Fibroblast of skin of scalp (primary cell): ENCODE measurements at regions not wholly inside any gene's neighbourhood (a gene's known extent, or its start where the extent isn't known, plus 50 kb on each side); places are given as distances from the start of the nearest gene placed in this dataset.

Experiments used
- DNase-seq: peaks from one replicate; pipeline ENCODE4 v3.0.0-alpha.2; 2013

DNA sequence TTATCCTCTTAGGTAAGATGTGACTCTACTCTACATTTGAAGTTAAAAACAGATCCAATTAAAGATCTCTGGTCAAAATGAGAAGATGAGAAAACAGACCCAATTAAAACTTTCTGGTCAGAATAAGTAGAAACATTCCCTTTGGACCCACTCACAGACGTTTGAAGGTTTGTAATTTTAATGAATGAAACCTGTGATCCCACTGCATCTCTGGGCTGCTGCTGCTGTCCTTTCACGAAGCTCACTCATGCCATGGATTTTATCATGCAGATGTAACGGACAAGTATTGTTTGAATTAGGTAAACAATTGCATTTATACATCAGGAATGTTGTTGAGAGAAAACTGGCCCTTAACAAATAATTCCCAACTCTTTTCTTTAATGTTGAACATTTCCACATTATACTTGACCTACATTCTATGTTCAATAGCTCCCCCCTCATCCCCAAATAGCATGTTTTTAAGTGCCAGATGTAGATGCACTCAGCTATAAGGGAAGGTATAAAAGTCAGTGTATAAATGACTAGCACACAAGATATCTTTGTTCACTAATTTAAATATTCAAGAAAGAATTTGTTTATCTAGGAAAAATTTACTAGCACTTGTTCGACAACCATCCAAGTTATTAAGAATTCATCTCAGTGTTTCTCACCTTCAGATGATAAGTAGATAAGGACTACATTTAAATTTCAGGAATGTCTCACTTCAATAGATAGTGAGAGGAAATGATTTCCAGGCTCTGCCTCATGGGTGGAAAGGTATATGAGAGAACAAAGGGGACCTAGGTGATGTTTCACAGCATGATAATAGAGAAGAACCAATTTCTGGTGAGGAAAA is 202.3 kb upstream of the LMNTD1 start:
- DNase-seq = no peak

- DNase-seq = no peak
These were observed 202.6 kb upstream of the RASSF8 start for GRCh38 chr12:25755971-25756260.

GRCh38 chr12:25757037-25757665 is 201.3 kb upstream of the RASSF8 start:
- DNase-seq = no peak

DNA sequence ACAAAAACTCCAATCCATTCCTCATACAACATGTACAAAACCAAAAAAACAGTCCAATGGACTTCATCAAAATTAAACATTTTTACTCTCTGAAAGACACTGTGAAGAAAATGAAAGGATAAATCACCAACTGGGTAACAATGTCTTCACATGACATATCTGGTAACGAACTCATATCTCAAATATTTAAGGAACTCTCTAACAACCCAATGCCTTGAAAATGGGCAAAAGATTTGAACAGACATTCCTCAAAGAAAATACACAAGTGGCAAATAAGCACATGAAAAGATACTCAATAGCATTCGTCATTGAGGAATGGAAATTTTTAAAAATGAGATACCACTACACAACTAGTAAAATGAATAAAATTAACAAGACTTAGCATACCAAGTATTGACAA is 198.7 kb upstream of the RASSF8 start:
- DNase-seq = peak; percentile 70

DNA sequence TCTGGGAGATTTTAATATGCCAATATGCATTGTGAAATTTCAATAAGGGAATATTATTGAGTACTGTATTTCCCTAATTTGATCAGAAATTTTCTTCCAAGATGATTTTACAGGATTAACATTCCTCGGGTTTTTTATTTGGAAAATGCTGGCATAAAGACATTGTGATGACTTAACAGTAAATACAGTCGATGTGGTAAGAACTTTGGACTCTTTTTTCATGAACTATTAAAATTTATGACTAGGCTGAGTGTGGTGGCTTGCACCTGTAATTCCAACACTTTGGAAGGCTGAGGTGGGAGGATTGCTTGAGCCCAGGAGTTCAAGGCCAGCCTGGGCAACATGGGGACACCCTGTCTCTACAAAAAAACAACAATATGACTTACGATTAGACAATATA is 197.1 kb upstream of the RASSF8 start:
- DNase-seq = no peak

DNA sequence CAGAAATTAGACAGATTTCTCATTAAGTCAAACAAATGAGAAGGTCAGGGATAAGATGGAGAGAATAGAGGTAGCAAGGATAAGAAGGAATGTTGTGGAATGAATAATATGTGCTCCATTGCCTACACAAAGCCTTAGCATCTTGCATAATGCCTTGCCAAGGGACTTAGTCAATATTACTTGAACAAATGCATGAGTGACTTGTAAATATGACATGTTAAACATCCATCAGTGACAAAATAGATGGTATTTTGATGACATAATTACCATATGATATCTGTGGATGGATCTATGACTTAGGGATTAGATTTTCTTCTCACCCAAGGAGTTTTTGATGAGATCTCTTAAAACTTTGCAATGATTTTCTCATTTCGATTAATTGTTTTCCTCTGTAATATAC is 194.1 kb upstream of the RASSF8 start:
- peak; percentile 31 for DNase-seq

- DNase-seq = peak; percentile 23
These were observed 193.6 kb upstream of the RASSF8 start for GRCh38 chr12:25764892-25765291.

- DNase-seq = peak; percentile 73
These were observed 190.9 kb upstream of the RASSF8 start for GRCh38 chr12:25767606-25768005.

DNA sequence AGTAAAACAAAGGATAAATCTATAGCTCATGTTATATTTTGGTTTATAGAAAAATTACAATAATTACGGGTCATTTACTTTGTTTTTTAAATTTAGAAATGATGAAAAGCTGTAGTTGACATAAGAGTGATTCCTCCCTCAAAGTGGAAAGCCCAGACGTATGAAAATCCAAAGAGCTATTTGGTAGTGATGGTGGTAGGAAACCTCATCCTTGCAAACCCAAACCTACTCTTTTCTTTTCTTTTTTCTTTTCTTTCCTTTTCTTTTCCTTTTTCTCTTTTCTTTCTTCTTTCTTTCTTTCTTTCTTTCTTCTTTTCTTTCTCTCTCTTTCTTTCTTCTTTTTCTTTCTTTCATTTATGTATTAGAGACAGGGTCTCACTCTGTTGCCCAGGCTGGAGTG is 190.3 kb upstream of the RASSF8 start:
- no peak for DNase-seq

- peak; percentile 74 for DNase-seq
These were observed 189.2 kb upstream of the RASSF8 start for GRCh38 chr12:25769082-25769945.

- DNase-seq = no peak
These were observed 187.4 kb upstream of the RASSF8 start for GRCh38 chr12:25771041-25771440.

DNA sequence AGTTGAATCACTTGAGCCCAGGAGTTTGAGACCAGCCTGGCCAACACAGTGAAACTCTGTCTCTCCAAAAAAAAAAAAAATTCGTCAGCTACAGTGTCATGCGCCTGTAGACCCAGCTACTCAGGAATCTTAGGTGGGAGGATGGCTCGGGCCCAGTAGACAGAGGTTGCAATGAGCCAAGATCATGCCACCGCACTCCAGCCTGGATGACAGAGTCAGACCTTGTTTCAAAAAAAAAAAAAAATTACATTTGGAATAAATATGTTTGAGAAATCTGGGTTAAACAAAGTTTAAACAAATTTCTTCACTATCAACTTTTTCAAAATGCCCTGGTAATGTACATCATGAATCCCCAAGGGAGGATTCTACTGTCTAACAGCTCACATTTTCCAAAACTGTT is 187.0 kb upstream of the RASSF8 start:
- no peak for DNase-seq

DNA sequence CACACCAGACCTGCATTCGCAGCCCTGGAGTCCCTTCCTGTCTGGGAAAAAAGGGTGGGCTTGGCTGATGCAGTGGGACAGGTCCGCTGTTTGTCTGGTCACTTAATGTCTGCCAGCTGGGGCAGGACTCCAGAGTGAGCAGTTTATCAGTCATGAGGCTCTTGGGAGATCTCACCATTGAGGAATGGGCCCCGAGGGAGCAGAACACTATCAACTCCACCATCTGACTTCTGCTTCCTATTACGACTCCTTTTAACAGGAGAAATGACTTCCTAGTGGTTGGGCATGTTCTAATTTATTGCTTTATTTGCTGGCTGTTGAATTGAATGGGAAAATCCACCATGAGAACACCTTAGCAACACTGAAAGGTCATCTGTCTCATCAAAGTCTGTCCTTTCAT is 182.5 kb upstream of the RASSF8 start:
- peak; percentile 59 for DNase-seq

DNA sequence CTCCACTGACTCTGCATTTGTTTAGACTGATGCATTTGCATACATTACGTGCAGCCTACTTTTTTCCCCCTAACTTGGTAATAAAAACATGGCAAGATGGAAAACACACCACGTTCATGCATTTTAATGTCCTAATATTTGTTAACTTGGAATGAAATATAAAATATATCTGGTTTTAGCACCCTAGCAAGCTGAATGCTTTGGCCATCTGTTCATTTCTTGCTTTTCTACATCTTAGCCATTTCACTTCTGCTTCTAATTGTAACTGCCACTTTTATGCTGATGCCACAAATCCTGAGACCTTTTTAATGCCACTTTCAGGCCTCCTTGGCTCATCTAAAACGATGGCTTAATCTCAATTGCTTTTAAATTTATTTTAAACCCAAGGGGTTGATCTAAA is 177.7 kb upstream of the RASSF8 start:
- DNase-seq = no peak

DNA sequence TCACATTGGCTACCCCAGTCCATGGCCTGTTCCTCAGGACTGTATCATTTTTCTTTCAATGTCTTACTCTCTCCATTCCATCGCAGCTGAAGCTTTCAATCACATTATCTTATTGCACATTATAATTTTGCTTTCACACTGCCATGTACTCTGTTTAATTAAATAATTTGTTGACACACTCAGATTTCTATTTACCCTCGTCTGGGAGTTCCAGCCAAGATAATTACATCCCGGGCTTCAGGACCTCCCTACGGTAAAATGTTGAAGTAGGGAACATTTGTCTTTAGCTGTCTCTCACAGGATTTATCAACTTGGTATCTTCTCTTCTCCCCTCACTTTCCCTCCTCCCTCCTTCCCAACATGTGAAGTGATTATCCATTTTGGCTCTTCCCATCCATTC is 177.2 kb upstream of the RASSF8 start:
- DNase-seq = no peak

DNA sequence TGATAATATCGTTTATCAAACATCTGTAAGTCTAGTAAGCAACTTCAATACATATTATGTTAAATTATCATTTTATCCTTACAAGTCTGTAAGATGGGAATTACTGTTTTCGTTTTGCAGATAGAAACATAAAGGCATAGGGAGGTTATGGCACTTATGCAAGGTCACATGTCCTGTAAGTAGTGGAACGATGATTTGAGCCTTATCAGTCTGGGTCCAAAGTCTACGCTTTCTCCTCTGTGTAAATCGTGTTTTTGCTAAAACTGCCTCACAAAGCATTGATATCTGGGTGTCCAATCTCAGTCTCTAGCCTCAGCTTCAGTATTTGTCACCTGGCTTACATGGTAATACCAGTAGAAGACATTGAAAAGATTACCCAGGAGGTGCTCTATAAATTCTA is 174.9 kb upstream of the RASSF8 start:
- DNase-seq = no peak

GRCh38 chr12:25784669-25785068 is 173.8 kb upstream of the RASSF8 start:
- DNase-seq = no peak

DNA sequence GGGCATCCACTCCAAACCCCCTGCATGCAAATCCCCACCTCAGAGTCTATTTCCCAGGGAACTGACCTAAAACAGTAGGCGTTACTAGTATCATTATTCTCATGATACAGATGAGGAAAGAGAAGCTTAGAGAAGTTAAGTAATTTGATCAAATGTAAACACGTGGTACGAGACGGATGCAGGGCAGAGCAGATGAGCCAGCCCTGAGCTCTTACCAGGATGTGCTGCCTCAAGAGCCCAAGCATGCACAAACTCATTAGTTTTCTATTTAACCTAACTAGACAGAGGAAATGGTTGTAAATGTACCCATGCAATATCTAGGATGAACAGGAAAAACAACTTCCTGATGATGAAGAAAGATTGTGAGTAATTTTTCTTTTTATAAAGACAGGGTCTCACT is 173.3 kb upstream of the RASSF8 start:
- no peak for DNase-seq

DNA sequence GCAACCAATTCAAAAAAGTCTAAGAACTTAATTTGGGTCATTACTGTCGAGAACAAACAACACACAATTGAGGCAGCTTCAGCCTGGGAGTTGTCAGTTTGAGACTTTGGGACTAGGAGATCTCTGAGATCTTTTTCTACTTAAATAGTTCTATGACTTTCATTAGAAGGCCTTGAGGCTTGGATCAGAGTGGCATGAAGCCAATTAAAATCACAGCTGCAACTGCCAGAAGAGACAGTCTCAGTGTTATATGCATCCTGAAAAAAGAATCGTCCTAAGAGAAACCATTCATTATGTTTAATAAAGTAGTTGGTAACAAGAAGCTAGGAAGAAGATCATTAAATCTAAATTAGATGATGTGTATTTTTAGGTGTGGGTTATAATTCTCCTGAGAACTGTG is 170.8 kb upstream of the RASSF8 start:
- DNase-seq = no peak

GRCh38 chr12:25788707-25789442 is 169.6 kb upstream of the RASSF8 start:
- no peak for DNase-seq

DNA sequence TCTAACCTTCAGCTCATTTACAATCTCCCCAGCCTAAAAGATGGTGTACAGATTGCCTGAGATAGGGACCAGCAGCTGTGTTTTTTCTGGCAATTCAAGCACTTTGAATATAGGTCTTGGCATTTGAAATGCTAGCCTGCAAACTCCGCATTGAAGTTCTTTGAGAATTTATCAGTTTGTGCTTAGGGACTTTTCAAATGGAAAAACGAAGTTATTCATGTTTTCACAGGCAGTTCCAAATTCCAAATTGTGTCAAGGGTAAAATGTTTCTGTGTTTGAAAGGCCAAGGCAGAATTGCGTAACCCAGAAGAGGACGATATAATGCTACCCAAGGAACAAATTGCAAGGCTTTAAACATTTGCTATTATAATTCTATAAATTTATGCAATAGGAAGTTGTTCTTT is 168.9 kb upstream of the RASSF8 start:
- DNase-seq = no peak

GRCh38 chr12:25792031-25792430 is 166.5 kb upstream of the RASSF8 start:
- no peak for DNase-seq

- DNase-seq = no peak
These were observed 165.3 kb upstream of the RASSF8 start for GRCh38 chr12:25793196-25793595.
